ENCODE measurements at regions not wholly inside any gene's neighbourhood (a gene's known extent, or its start where the extent isn't known, plus 50 kb on each side); places are given as distances from the start of the nearest gene placed in this dataset.

DNA sequence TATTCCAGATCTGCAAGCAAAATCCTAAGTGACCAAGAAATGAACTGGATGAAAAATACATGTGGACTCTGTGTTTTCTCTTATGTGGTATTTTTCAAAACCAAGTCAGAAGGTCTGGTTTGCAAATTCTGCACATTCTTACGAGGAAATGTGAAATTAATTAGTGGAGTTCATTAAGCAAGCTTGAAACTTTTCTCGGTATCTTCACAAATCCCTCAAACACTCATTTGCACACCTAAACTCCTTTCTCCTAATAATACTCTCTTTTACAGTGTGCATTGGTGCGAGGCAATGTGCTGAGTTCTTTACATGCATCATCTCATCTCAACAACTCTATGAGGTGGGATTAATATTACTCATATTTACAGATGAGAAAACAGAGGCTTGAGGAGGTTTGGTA, 82.1 kb downstream of the MTERF1 start:
- Histone ChIP-seq H4K20me1 (ENCODE audit: insufficient read depth) (no peaks in the 10 kb centered on the region), H3F3A (ENCODE audit: insufficient read depth) (no peaks in the 10 kb centered on the region), H3K4me1 (ENCODE audit: insufficient read depth) (no peaks in the 10 kb centered on the region), H3K9me3 (ENCODE audit: low read depth) (no peaks in the 10 kb centered on the region), H3K27ac (no peak overlapping the region), H3K4me3 (no peak overlapping the region), H3K9me2 (ENCODE audit: insufficient read depth) (no peaks in the 10 kb centered on the region), H3K79me2 (ENCODE audit: insufficient read depth) (no peaks in the 10 kb centered on the region), H3K9ac (no peak overlapping the region), H2AFZ (no peak overlapping the region), H3K27me3 (replicated peaks; ENCODE audit: insufficient read depth) (no peaks in the 10 kb centered on the region), H3K4me2 (ENCODE audit: unreplicated experiment) (no peak overlapping the region), H3K36me3 (ENCODE audit: low read depth) (no peaks in the 10 kb centered on the region)
- 36% methylated on average over 3 of the region's 3 CpGs for WGBS, 2 experiments (ENCODE audit: low coverage in 1 of 2, low lambda C conversion rate in 2 of 2, missing lambda C conversion rate in 2 of 2)
- TF ChIP-seq EZH2phosphoT487 (IDR thresholded peaks at IDR 0.05; ENCODE audit: insufficient read depth, low read depth) = no peak
- TF ChIP-seq EZH2 (IDR thresholded peaks at IDR 0.05; ENCODE audit: insufficient read depth, poor library complexity, severe bottlenecking) = no peak
- no peak for DNase-seq
- in situ Hi-C loops (cut with MboI) = no loop called here

GRCh38 chr7:91800389-91800788, 80.1 kb downstream of the MTERF1 start:
- Histone ChIP-seq H4K20me1 (ENCODE audit: insufficient read depth) (no peaks in the 10 kb centered on the region), H3K9ac (no peak overlapping the region), H3K4me3 (no peak overlapping the region), H3K79me2 (ENCODE audit: insufficient read depth) (no peaks in the 10 kb centered on the region), H3K9me2 (ENCODE audit: insufficient read depth) (no peaks in the 10 kb centered on the region), H3K27ac (no peak overlapping the region), H2AFZ (no peak overlapping the region), H3K4me1 (ENCODE audit: insufficient read depth) (no peaks in the 10 kb centered on the region), H3K27me3 (replicated peaks; ENCODE audit: insufficient read depth) (no peaks in the 10 kb centered on the region), H3K9me3 (ENCODE audit: low read depth) (no peaks in the 10 kb centered on the region), H3F3A (ENCODE audit: insufficient read depth) (no peaks in the 10 kb centered on the region), H3K4me2 (ENCODE audit: unreplicated experiment) (no peak overlapping the region), H3K36me3 (ENCODE audit: low read depth) (no peaks in the 10 kb centered on the region)
- TF ChIP-seq EZH2 (IDR thresholded peaks at IDR 0.05; ENCODE audit: insufficient read depth, poor library complexity, severe bottlenecking) = no peak
- no peak for TF ChIP-seq EZH2phosphoT487 (IDR thresholded peaks at IDR 0.05; ENCODE audit: insufficient read depth, low read depth)
- 91% methylated on average over 9 of the region's 9 CpGs for WGBS, 2 experiments (ENCODE audit: low coverage in 1 of 2, low lambda C conversion rate in 2 of 2, missing lambda C conversion rate in 2 of 2)
- no peak for DNase-seq
- in situ Hi-C loops (cut with MboI) = no loop called here

- H3K27me3 ChIP-seq (replicated peaks; ENCODE audit: insufficient read depth) = no peaks in the 10 kb centered on the region
- H3K4me1 ChIP-seq (ENCODE audit: insufficient read depth) = no peaks in the 10 kb centered on the region
- WGBS, 2 experiments (ENCODE audit: low coverage in 1 of 2, low lambda C conversion rate in 2 of 2, missing lambda C conversion rate in 2 of 2) = 81 to 89% methylated on average over 5 of the region's 5 CpGs
- no peaks in the 10 kb centered on the region for H4K20me1 ChIP-seq (ENCODE audit: insufficient read depth)
- no peak for DNase-seq
- no peaks in the 10 kb centered on the region for H3K79me2 ChIP-seq (ENCODE audit: insufficient read depth)
- in situ Hi-C loops (cut with MboI) = no loop called here
- no peak overlapping the region for H3K27ac ChIP-seq
- no peaks in the 10 kb centered on the region for H3F3A ChIP-seq (ENCODE audit: insufficient read depth)
- no peak overlapping the region for H3K9ac ChIP-seq
- H3K4me2 ChIP-seq (ENCODE audit: unreplicated experiment) = no peak overlapping the region
- H3K36me3 ChIP-seq (ENCODE audit: low read depth) = no peaks in the 10 kb centered on the region
- H3K9me3 ChIP-seq (ENCODE audit: low read depth) = no peaks in the 10 kb centered on the region
- no peak overlapping the region for H2AFZ ChIP-seq
- TF ChIP-seq EZH2phosphoT487 (IDR thresholded peaks at IDR 0.05; ENCODE audit: insufficient read depth, low read depth) (no peak), EZH2 (IDR thresholded peaks at IDR 0.05; ENCODE audit: insufficient read depth, poor library complexity, severe bottlenecking) (no peak)
- H3K9me2 ChIP-seq (ENCODE audit: insufficient read depth) = no peaks in the 10 kb centered on the region
- H3K4me3 ChIP-seq = no peak overlapping the region
These were observed 79.0 kb downstream of the MTERF1 start for GRCh38 chr7:91801331-91801983.

DNA sequence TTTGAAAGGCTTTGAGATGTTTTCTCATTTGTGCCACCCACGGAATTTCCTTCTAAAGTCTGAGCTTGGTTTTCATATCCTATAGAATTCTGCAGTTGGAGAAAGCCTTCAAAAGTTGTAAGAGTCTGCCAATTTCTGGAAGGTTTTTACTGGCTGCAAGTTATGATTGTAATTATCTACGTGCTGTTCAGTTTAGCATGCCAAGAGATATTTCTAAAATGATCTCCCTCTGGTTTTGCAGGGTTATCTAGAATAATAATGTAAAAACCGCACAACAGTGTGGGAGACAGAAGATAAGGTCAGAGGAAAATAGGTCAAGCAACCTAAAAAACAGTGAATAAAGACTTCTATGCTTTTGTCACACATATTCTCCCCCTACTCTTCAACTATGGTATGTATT, 69.3 kb downstream of the MTERF1 start:
- no peaks in the 10 kb centered on the region for H3K9me3 ChIP-seq (ENCODE audit: low read depth)
- H4K20me1 ChIP-seq (ENCODE audit: insufficient read depth) = no peaks in the 10 kb centered on the region
- WGBS, 2 experiments (ENCODE audit: low coverage in 1 of 2, low lambda C conversion rate in 2 of 2, missing lambda C conversion rate in 2 of 2) = 31 to 38% methylated on average over 3 of the region's 3 CpGs
- no peaks in the 10 kb centered on the region for H3K79me2 ChIP-seq (ENCODE audit: insufficient read depth)
- TF ChIP-seq EZH2phosphoT487 (IDR thresholded peaks at IDR 0.05; ENCODE audit: insufficient read depth, low read depth) = no peak
- no peak for TF ChIP-seq EZH2 (IDR thresholded peaks at IDR 0.05; ENCODE audit: insufficient read depth, poor library complexity, severe bottlenecking)
- no peaks in the 10 kb centered on the region for H3K27me3 ChIP-seq (replicated peaks; ENCODE audit: insufficient read depth)
- no peaks in the 10 kb centered on the region for H3F3A ChIP-seq (ENCODE audit: insufficient read depth)
- no peak overlapping the region for H3K9ac ChIP-seq
- in situ Hi-C loops (cut with MboI) = no loop called here
- H3K27ac ChIP-seq = no peak overlapping the region
- no peaks in the 10 kb centered on the region for H3K9me2 ChIP-seq (ENCODE audit: insufficient read depth)
- H3K36me3 ChIP-seq (ENCODE audit: low read depth) = no peaks in the 10 kb centered on the region
- H2AFZ ChIP-seq = no peak overlapping the region
- no peak overlapping the region for H3K4me3 ChIP-seq
- H3K4me1 ChIP-seq (ENCODE audit: insufficient read depth) = no peaks in the 10 kb centered on the region
- no peak for DNase-seq
- no peak overlapping the region for H3K4me2 ChIP-seq (ENCODE audit: unreplicated experiment)

DNA sequence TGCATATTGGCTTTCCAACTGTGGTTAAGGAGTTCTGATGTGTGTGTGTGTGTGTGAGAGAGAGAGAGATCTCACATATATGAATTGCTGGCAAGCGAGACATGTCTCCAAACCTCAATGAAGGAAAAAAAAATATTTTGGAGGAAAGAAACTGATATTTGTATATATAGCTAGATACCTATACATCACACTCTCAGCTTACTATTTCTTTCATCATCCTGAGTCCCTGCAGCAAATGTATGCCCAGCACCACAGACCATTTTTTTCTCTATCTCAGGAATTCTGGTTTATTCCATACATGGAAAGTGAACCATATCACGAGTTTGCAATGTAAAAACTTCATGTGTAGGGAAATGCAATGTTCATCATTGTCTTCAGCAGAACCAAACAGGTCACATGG, 68.9 kb downstream of the MTERF1 start:
- 54 to 56% methylated on average over 2 of the region's 2 CpGs for whole genome bisulfite sequencing, 2 experiments (ENCODE audit: low coverage in 1 of 2, low lambda C conversion rate in 2 of 2, missing lambda C conversion rate in 2 of 2)

More for the DNA sequence above, 68.9 kb downstream of the MTERF1 start:
- no peak for TF ChIP-seq EZH2 (IDR thresholded peaks at IDR 0.05; ENCODE audit: insufficient read depth, poor library complexity, severe bottlenecking)
- no peak for TF ChIP-seq EZH2phosphoT487 (IDR thresholded peaks at IDR 0.05; ENCODE audit: insufficient read depth, low read depth)
- no peak overlapping the region for H3K4me3 ChIP-seq
- no peak for DNase-seq
- no peak overlapping the region for H3K27ac ChIP-seq
- H3K79me2 ChIP-seq (ENCODE audit: insufficient read depth) = no peaks in the 10 kb centered on the region
- H3K9me2 ChIP-seq (ENCODE audit: insufficient read depth) = no peaks in the 10 kb centered on the region
- H4K20me1 ChIP-seq (ENCODE audit: insufficient read depth) = no peaks in the 10 kb centered on the region
- no peaks in the 10 kb centered on the region for H3K9me3 ChIP-seq (ENCODE audit: low read depth)
- H3K36me3 ChIP-seq (ENCODE audit: low read depth) = no peaks in the 10 kb centered on the region
- no peak overlapping the region for H3K4me2 ChIP-seq (ENCODE audit: unreplicated experiment)
- H3K4me1 ChIP-seq (ENCODE audit: insufficient read depth) = no peaks in the 10 kb centered on the region
- in situ Hi-C loops (cut with MboI) = no loop called here
- H2AFZ ChIP-seq = no peak overlapping the region
- no peak overlapping the region for H3K9ac ChIP-seq
- H3F3A ChIP-seq (ENCODE audit: insufficient read depth) = no peaks in the 10 kb centered on the region
- H3K27me3 ChIP-seq (replicated peaks; ENCODE audit: insufficient read depth) = no peaks in the 10 kb centered on the region

Measured in GM23248 (cell line).